ENCODE measurements at regions not wholly inside any gene's neighbourhood (a gene's known extent, or its start where the extent isn't known, plus 50 kb on each side); places are given as distances from the start of the nearest gene placed in this dataset.

DNA sequence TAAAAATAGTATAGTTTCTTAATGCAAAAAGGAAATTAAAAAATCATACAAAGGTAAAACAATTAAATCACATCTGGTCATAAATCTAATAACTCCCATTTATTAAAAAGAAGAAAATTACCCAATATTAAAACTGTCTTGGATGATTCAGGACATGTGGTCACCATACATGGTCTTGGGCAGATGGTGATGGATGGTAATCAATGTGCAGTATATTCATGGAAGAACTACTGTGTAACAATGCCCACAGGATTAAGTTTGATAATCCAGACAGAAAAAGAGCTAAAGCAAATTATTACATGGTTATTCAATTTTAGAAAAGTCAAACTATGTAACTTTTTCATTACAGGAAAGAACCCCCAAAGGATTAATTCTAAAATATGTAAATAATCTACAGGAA, 480.6 kb downstream of the QKI start:
- Histone ChIP-seq H3K27me3 (ENCODE audit: control insufficient read depth, insufficient read depth, low read length) (no peaks in the 10 kb centered on the region), H3K36me3 (ENCODE audit: control insufficient read depth, insufficient read depth, low read length) (no peaks in the 10 kb centered on the region), H3K9me3 (ENCODE audit: control insufficient read depth, insufficient read depth, low read length) (no peaks in the 10 kb centered on the region), H3K4me3 (ENCODE audit: low read depth, low read length) (no peak overlapping the region), H3K4me1 (ENCODE audit: control insufficient read depth, insufficient read depth, low read length) (peaks cover 7% of the 10 kb centered on the region), H3K27ac (ENCODE audit: low read depth, low read length) (no peak overlapping the region), H3K9ac (ENCODE audit: low read depth, low read length) (no peak overlapping the region)

DNA sequence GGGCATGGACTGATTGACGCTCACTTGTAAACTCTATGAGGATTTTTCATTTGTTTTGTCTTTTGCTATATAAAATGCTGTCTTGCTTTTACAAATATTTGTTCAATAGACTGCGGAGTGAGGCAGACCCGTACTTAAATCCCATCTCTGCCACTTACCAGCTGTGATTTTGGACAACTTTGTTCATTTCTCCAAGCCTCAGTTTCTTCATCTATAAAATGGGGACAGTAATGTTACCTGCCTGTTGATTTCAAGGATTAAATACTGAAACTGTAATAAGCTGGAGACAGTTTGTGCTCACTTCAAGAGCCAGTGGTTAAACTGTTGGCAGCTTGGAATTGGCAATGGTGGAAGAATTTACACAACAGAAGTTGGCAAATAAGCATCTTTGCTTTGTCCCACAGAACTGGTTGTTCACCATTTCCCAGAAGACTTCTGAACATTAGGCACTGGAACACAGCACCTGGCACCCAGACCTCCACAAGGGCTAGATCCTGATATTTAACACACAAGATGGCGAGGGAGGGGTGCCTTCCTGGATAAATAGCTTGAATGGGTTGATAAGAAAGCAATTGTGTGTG, 479.2 kb downstream of the QKI start:
- Histone ChIP-seq H3K9me3 (ENCODE audit: control insufficient read depth, insufficient read depth, low read length) (no peaks in the 10 kb centered on the region), H3K36me3 (ENCODE audit: control insufficient read depth, insufficient read depth, low read length) (no peaks in the 10 kb centered on the region), H3K9ac (ENCODE audit: low read depth, low read length) (no peak overlapping the region), H3K27ac (ENCODE audit: low read depth, low read length) (no peak overlapping the region), H3K4me3 (ENCODE audit: low read depth, low read length) (no peak overlapping the region), H3K27me3 (ENCODE audit: control insufficient read depth, insufficient read depth, low read length) (no peaks in the 10 kb centered on the region), H3K4me1 (ENCODE audit: control insufficient read depth, insufficient read depth, low read length) (peaks cover 7% of the 10 kb centered on the region)

DNA sequence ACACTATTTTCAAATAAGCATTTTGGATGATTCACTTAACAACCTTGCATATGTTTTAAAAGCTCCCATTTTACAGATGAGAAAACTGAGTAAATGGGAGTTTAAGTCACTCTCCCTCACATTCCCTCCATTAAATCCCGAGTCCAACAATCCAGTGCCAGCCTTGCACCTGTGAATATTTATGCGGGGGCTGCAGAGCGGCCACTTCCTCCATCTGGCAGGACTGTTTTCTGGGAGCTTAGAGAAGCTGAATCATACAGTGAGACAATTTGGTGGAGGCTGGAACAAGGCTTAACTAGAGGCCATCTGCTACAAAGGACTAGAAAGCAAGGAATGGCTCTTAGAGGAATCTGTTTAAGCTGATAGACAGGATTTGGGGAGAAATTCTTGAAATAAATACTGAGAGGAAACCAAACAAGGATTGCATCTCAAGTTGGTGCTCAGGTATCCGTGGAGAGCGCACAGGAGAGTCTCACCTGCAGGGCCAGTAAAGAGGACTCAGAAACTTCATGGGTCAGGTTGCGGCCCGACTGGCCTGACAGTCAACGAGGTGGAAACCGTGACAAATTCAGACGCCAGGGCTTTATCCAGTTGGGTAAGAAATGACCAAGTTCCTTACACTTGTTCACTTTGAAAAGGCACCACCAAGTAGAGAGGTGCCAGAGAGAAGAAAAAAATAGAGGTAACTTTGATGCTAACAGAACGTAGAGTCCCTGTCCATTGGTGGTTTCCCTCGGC, 478.5 kb downstream of the QKI start:
- no peaks in the 10 kb centered on the region for H3K27me3 ChIP-seq (ENCODE audit: control insufficient read depth, insufficient read depth, low read length)
- H3K4me1 ChIP-seq (ENCODE audit: control insufficient read depth, insufficient read depth, low read length) = peaks cover 7% of the 10 kb centered on the region
- H3K9me3 ChIP-seq (ENCODE audit: control insufficient read depth, insufficient read depth, low read length) = peaks cover 4% of the 10 kb centered on the region; the same call in 1 of the 2 replicates
- H3K4me3 ChIP-seq (ENCODE audit: low read depth, low read length) = no peak overlapping the region
- no peak overlapping the region for H3K9ac ChIP-seq (ENCODE audit: low read depth, low read length)
- no peaks in the 10 kb centered on the region for H3K36me3 ChIP-seq (ENCODE audit: control insufficient read depth, insufficient read depth, low read length)
- no peak overlapping the region for H3K27ac ChIP-seq (ENCODE audit: low read depth, low read length)

- no peaks in the 10 kb centered on the region for H3K36me3 ChIP-seq (ENCODE audit: control insufficient read depth, insufficient read depth, low read length)
- H3K4me1 ChIP-seq (ENCODE audit: control insufficient read depth, insufficient read depth, low read length) = no peaks in the 10 kb centered on the region
- no peak overlapping the region for H3K27ac ChIP-seq (ENCODE audit: low read depth, low read length)
Observed at GRCh38 chr6:163889904-163890514, 475.5 kb downstream of the QKI start.

DNA sequence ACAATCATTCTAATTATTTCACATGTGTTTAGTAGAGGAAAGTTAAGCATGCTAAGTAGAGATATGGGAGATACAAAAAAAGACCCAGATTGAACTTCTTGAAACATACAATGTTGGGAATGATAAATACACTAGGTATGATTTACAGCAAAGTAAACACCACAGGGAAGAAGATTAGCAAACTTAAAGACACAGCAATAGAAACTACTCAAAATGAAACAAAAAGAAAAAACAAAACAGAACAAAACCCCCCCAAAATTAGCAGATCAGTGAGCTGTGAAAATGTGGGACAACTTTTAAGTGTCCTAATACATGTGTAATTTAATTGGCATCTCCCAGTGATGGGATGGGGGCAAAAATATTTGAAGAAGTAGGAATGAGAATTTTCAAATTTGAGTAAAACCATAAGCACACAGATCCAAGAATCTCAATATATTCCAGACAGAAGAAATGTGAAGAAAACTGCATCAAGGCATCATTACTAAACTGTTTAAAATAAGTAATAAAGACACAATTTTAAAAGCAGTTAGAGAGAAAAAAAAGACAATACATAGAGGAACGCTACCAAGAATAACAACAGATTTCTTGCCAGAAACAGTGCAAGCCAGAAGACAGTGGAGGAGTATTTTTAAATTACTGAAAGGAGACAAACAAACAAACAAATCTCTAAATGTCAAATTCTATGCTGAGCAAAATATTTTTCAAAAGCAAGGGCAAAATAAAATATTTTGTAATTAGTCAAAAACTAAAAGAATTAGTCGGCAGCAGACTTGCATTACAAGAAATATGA, 473.7 kb downstream of the QKI start:
- Histone ChIP-seq H3K27me3 (ENCODE audit: control insufficient read depth, insufficient read depth, low read length) (no peaks in the 10 kb centered on the region), H3K9ac (ENCODE audit: low read depth, low read length) (no peak overlapping the region), H3K4me3 (ENCODE audit: low read depth, low read length) (no peak overlapping the region), H3K27ac (ENCODE audit: low read depth, low read length) (no peak overlapping the region), H3K4me1 (ENCODE audit: control insufficient read depth, insufficient read depth, low read length) (no peaks in the 10 kb centered on the region), H3K36me3 (ENCODE audit: control insufficient read depth, insufficient read depth, low read length) (no peaks in the 10 kb centered on the region), H3K9me3 (ENCODE audit: control insufficient read depth, insufficient read depth, low read length) (peaks cover 4% of the 10 kb centered on the region; the same call in 1 of the 2 replicates)

More at GRCh38 chr6:163889904-163890514, 475.5 kb downstream of the QKI start:
- Histone ChIP-seq H3K4me3 (ENCODE audit: low read depth, low read length) (no peak overlapping the region), H3K9ac (ENCODE audit: low read depth, low read length) (no peak overlapping the region), H3K9me3 (ENCODE audit: control insufficient read depth, insufficient read depth, low read length) (peaks cover 4% of the 10 kb centered on the region; the same call in 1 of the 2 replicates), H3K27me3 (ENCODE audit: control insufficient read depth, insufficient read depth, low read length) (no peaks in the 10 kb centered on the region)

DNA sequence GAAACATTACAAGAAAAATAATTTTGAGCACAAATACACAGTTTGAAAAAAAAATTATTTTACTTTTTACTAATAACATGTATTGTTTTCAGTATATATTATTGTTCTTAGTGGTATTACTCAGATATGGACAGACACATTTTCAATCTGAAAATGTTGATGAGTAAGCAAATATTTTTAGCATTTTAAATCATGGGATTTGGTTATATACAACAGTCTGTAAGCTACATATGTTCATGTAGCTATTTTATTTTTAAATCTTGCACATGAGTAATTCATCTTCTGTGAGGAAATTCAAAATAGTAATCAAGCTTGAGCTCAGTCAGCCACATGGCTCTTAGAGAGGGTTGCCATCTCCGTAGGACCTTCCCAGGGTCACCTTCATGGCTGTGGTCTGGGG, 471.9 kb downstream of the QKI start:
- Histone ChIP-seq H3K27ac (ENCODE audit: low read depth, low read length) (no peak overlapping the region), H3K4me1 (ENCODE audit: control insufficient read depth, insufficient read depth, low read length) (no peaks in the 10 kb centered on the region), H3K27me3 (ENCODE audit: control insufficient read depth, insufficient read depth, low read length) (no peaks in the 10 kb centered on the region), H3K9ac (ENCODE audit: low read depth, low read length) (no peak overlapping the region), H3K36me3 (ENCODE audit: control insufficient read depth, insufficient read depth, low read length) (no peaks in the 10 kb centered on the region), H3K4me3 (ENCODE audit: low read depth, low read length) (no peak overlapping the region), H3K9me3 (ENCODE audit: control insufficient read depth, insufficient read depth, low read length) (peaks cover 4% of the 10 kb centered on the region; the same call in 1 of the 2 replicates)

GRCh38 chr6:163883984-163884383, 469.5 kb downstream of the QKI start:
- Histone ChIP-seq H3K27ac (ENCODE audit: low read depth, low read length) (no peak overlapping the region), H3K9ac (ENCODE audit: low read depth, low read length) (no peak overlapping the region), H3K4me3 (ENCODE audit: low read depth, low read length) (no peak overlapping the region), H3K4me1 (ENCODE audit: control insufficient read depth, insufficient read depth, low read length) (no peaks in the 10 kb centered on the region), H3K36me3 (ENCODE audit: control insufficient read depth, insufficient read depth, low read length) (no peaks in the 10 kb centered on the region), H3K9me3 (ENCODE audit: control insufficient read depth, insufficient read depth, low read length) (peaks cover 4% of the 10 kb centered on the region; the same call in 1 of the 2 replicates), H3K27me3 (ENCODE audit: control insufficient read depth, insufficient read depth, low read length) (no peaks in the 10 kb centered on the region)

DNA sequence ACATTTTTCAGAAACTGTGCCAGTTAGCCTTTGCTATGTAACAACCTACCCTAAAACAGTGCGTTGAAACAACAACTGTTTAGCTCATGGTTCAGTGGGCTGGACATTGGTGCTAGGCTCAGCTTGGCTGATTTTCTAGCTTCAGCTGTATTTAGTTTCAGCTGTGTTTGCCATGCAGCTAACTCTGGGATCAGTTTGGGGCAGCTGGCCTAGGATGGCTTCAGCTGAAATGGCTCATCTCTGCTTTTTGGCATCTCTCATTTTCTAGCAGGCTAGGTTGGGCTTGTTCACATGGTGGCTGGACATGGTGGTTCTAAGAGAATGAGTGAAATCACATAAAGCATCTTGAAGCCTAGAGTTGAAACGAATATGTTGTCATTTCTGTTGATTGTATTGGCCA, 464.2 kb downstream of the QKI start:
- no peak overlapping the region for H3K4me3 ChIP-seq (ENCODE audit: low read depth, low read length)
- H3K9ac ChIP-seq (ENCODE audit: low read depth, low read length) = no peak overlapping the region
- no peaks in the 10 kb centered on the region for H3K36me3 ChIP-seq (ENCODE audit: control insufficient read depth, insufficient read depth, low read length)
- H3K27ac ChIP-seq (ENCODE audit: low read depth, low read length) = no peak overlapping the region
- no peaks in the 10 kb centered on the region for H3K4me1 ChIP-seq (ENCODE audit: control insufficient read depth, insufficient read depth, low read length)
- no peaks in the 10 kb centered on the region for H3K9me3 ChIP-seq (ENCODE audit: control insufficient read depth, insufficient read depth, low read length)
- H3K27me3 ChIP-seq (ENCODE audit: control insufficient read depth, insufficient read depth, low read length) = no peaks in the 10 kb centered on the region

DNA sequence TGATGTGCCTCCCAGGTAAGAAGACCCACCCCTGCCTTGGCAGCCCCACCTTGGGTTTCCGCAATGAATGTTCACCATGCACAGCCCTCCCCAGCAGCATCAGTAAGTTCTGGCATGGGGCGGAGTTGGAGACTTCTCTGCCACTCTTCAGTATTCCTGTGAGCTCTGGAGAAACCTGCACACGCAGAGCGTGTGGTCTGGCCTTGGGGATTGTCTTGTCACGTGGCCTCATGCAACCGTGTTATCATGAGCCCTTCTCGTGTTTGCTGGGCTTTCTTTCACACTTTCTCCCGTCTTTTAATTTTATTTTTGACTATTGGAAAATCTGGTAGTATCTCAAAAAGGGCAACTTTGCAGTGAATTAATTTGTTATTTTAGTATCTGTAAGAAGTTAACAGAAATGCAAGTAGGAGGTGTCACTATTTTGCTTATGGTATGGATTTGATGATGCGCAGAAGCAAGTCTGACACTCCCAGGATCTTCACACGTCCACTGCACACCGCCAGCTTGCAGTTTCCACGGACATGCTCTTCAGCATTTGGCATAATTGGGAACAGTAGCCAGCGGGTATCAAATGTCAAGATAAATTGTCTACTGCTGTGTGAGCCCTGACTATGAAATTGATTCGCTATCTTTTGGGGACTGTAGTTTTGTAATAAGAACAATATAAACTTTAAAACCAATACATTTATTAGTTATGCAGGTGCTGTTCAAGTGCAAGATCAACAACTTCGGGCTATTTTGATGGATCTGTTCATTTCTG, 463.5 kb downstream of the QKI start:
- H3K27ac ChIP-seq (ENCODE audit: low read depth, low read length) = no peak overlapping the region
- H3K4me3 ChIP-seq (ENCODE audit: low read depth, low read length) = no peak overlapping the region
- no peaks in the 10 kb centered on the region for H3K27me3 ChIP-seq (ENCODE audit: control insufficient read depth, insufficient read depth, low read length)
- no peaks in the 10 kb centered on the region for H3K36me3 ChIP-seq (ENCODE audit: control insufficient read depth, insufficient read depth, low read length)
- no peaks in the 10 kb centered on the region for H3K4me1 ChIP-seq (ENCODE audit: control insufficient read depth, insufficient read depth, low read length)
- no peak overlapping the region for H3K9ac ChIP-seq (ENCODE audit: low read depth, low read length)
- no peaks in the 10 kb centered on the region for H3K9me3 ChIP-seq (ENCODE audit: control insufficient read depth, insufficient read depth, low read length)

- H3K4me1 ChIP-seq (ENCODE audit: control insufficient read depth, insufficient read depth, low read length) = no peaks in the 10 kb centered on the region
- no peaks in the 10 kb centered on the region for H3K36me3 ChIP-seq (ENCODE audit: control insufficient read depth, insufficient read depth, low read length)
- no peaks in the 10 kb centered on the region for H3K27me3 ChIP-seq (ENCODE audit: control insufficient read depth, insufficient read depth, low read length)
- no peak overlapping the region for H3K4me3 ChIP-seq (ENCODE audit: low read depth, low read length)
- H3K9ac ChIP-seq (ENCODE audit: low read depth, low read length) = no peak overlapping the region
- no peaks in the 10 kb centered on the region for H3K9me3 ChIP-seq (ENCODE audit: control insufficient read depth, insufficient read depth, low read length)
- no peak overlapping the region for H3K27ac ChIP-seq (ENCODE audit: low read depth, low read length)
Observed at GRCh38 chr6:163876391-163876790, 461.9 kb downstream of the QKI start.

Measured in HUES48 (cell line).